ENCODE measurements at regions not wholly inside any gene's neighbourhood (a gene's known extent, or its start where the extent isn't known, plus 50 kb on each side); places are given as distances from the start of the nearest gene placed in this dataset.

DNA sequence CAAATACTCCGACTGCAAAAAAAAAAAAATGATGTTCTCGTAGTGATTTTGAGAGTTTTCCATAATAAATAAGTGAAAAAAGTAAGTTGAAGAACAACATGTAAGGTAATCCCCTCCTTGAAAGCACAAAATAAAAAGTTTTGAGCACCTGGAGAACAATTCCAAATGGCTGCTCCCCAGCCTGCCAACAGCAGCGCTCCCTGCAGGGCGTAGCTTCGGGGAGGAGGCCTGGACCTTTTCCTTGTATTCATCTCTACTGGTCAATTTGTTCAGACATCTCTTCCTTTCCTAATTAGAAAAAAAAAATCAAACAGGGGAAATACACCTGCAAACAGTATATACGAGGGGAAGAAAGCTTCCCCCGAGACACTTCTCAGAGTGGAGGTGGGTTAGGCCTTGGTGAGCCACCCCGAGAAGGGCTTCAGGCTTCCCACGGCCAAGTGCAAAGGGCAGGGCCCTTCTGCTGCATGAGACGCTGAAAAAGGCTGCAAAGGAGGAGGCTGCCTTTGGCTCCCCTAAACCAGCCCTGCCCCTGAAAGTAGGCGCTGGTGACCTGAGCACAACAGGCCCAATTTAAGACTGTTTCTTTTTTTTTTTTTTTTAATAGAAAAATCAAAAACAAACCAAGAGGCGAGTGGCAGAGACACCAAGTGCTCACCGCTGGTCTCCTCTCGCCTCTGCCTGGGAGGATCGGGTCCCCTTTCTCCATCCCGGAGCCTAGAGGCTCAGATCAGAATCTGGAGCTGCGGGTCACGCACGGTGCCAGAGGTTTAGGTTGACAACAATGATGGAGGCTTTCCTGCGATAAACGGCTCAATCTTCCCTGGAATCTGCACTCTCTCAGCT lies 193.1 kb upstream of the FOXF1 start:
- TF ChIP-seq POLR2A (IDR thresholded peaks at IDR 0.05) = no peak
- TF ChIP-seq, protein P1, sequence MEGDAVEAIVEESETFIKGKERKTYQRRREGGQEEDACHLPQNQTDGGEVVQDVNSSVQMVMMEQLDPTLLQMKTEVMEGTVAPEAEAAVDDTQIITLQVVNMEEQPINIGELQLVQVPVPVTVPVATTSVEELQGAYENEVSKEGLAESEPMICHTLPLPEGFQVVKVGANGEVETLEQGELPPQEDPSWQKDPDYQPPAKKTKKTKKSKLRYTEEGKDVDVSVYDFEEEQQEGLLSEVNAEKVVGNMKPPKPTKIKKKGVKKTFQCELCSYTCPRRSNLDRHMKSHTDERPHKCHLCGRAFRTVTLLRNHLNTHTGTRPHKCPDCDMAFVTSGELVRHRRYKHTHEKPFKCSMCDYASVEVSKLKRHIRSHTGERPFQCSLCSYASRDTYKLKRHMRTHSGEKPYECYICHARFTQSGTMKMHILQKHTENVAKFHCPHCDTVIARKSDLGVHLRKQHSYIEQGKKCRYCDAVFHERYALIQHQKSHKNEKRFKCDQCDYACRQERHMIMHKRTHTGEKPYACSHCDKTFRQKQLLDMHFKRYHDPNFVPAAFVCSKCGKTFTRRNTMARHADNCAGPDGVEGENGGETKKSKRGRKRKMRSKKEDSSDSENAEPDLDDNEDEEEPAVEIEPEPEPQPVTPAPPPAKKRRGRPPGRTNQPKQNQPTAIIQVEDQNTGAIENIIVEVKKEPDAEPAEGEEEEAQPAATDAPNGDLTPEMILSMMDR (IDR thresholded peaks at IDR 0.05) = no peak
